Fibroblast of pulmonary artery (primary cell): ENCODE measurements at regions not wholly inside any gene's neighbourhood (a gene's known extent, or its start where the extent isn't known, plus 50 kb on each side); places are given as distances from the start of the nearest gene placed in this dataset.

Experiments used
- DNase-seq: peaks from one replicate; pipeline ENCODE4 v3.0.0-alpha.2; 2010; ENCODE audit warnings: low read depth
- H3K4me3 ChIP-seq: replicated peaks from 2 replicates; pipeline ENCODE4 v1.5.1; 2011; ENCODE audit warnings: low read depth, mild to moderate bottlenecking, control low read depth, low read length, moderate library complexity
- TF ChIP-seq, protein P1 (sequence below): IDR thresholded peaks from 2 replicates; pipeline ENCODE4 v1.5.1; 2011; ENCODE audit warnings: mild to moderate bottlenecking, control low read depth, low read length, inconsistent platforms; ENCODE audit errors: missing control alignments

DNA sequence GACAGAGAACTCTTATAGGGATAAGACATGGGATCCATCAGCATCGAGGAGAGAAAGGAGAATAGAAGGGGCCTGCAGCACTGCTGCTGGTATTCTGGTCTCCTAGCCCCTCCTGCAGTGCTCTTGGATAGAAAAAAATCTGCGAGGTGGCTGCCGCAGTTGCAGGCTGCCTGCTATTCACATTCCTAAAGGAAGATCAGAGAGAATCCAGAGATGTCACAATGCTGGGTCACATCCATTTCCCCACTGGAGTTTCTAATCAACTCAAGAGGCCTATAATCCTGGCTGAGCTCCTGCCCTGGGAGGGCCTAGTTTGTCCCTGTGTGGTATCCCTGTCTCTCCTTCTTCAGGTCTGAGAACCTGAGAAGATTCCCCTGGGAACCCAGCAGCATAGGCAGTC, 357.8 kb downstream of the MAFB start:
- DNase-seq = no peak
- H3K4me3 ChIP-seq = no peak overlapping the region
- TF ChIP-seq, protein P1, sequence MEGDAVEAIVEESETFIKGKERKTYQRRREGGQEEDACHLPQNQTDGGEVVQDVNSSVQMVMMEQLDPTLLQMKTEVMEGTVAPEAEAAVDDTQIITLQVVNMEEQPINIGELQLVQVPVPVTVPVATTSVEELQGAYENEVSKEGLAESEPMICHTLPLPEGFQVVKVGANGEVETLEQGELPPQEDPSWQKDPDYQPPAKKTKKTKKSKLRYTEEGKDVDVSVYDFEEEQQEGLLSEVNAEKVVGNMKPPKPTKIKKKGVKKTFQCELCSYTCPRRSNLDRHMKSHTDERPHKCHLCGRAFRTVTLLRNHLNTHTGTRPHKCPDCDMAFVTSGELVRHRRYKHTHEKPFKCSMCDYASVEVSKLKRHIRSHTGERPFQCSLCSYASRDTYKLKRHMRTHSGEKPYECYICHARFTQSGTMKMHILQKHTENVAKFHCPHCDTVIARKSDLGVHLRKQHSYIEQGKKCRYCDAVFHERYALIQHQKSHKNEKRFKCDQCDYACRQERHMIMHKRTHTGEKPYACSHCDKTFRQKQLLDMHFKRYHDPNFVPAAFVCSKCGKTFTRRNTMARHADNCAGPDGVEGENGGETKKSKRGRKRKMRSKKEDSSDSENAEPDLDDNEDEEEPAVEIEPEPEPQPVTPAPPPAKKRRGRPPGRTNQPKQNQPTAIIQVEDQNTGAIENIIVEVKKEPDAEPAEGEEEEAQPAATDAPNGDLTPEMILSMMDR = no peak

GRCh38 chr20:40329321-40329720, 359.7 kb downstream of the MAFB start:
- no peak for DNase-seq
- TF ChIP-seq, protein P1 = no peak
- H3K4me3 ChIP-seq = no peak overlapping the region

GRCh38 chr20:40326784-40327183, 362.3 kb downstream of the MAFB start:
- DNase-seq = no peak
- TF ChIP-seq, protein P1 = no peak
- H3K4me3 ChIP-seq = no peak overlapping the region

DNA sequence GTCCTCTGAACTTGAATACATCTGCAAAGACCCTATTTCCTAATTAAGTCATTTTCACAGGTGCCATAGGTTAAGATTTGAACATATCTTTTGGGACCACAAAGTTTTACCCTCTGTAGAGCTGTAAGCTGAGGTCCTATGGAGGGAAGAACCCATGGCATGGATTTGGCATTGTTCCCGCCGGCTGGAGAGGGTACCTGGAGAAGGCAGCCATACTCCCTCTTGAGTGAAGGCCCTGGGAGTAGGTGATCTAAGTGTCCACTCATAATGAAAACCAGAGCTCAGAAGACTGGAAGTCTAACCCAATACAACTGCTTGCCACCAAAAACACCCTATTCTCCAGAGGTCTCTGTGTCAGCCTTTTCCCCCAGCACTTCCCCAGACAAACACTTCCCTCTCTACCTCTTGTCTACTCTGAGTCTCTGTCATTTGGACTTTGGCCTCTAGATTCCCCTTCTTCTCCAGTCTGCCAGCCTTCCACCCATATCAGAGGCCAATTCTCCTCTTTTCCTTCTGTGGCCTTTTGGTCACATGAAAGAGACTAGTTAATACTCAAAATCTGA, 363.9 kb downstream of the MAFB start:
- DNase-seq = no peak
- no peak overlapping the region for H3K4me3 ChIP-seq
- TF ChIP-seq, protein P1 = no peak

DNA sequence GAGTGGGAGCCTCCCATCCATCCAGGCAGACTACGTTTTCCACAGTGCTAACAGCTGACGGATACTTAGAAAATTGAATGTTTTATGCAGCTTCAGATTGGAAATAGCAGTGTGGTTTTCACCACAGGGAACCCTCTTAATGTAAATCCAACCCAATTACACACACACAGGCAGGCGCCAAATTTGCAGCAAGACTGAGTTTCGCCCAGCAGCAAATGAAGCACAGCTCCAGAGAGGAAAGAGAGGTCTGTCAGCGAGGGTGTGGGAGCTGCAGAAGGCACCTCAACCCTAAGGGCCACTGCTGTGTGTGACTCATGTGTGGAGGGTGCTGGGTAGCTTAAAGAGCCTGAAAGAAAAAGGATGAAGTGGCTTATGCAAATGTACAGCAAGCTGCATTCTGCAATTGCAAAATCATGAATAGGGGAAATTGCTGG, 365.7 kb downstream of the MAFB start:
- DNase-seq = no peak
- H3K4me3 ChIP-seq = no peak overlapping the region
- TF ChIP-seq, protein P1 = no peak

DNA sequence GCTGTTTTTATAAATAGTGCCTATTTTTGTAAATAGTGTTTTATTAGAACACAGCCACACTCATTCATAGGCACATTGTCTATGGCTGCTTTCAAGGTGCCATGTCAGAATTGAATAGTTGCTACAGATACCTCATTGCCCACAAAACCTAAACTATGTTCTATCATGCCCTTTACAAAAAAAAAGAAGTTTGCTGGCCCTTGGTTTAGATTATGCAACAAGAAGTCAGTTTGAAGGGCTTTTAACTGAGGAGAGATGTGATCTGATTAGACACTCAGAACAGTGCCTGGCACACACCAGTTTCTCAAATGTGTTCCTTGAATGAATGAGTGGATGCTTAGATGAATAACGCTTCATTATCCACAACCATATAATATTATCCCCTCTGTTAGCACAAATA, 366.1 kb downstream of the MAFB start:
- no peak overlapping the region for H3K4me3 ChIP-seq
- DNase-seq = no peak
- TF ChIP-seq, protein P1 = no peak

DNA sequence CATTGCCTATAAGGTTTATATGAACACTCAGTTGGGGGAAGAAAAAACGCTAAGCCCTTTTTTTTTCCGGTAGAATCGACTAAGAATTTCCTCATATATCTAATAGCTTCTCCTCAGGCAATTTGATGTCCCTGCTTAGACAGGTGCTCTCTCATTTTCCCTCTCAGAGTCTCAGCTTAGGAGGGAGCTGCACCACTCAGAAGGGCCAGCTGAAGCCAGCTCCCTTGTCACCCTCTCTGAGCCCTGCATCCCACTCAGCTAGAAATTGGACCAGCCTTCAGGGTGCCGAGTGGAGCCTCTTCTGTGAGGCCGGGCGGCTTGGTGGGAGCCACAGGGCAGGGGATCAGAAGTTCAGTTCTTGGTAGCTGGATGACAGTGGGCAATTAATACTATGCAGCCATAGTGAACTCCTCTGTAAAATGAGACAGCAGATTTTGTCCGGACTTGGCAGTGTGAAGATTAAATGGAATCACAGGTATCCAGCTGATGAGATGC, 368.5 kb downstream of the MAFB start:
- no peak overlapping the region for H3K4me3 ChIP-seq
- TF ChIP-seq, protein P1 = no peak
- no peak for DNase-seq
